Uterus (tissue), 3 donors: ENCODE measurements at regions not wholly inside any gene's neighbourhood (a gene's known extent, or its start where the extent isn't known, plus 50 kb on each side); places are given as distances from the start of the nearest gene placed in this dataset.

Source experiments
- DNase-seq, 2 donors: peaks; one replicate each; pipeline ENCODE4 v3.0.0-alpha.2; 2019 to 2020
- H3K27ac ChIP-seq, 2 donors: fragments of 200-600 bp; sonication (generic); 1 replicate in 1 of 2; 2 replicates in 1 of 2; pipeline ENCODE4 v1.5.1; 2016 to 2018
- H3K27me3 ChIP-seq, 2 donors: fragments of 200-600 bp; sonication (generic); one replicate each; pipeline ENCODE4 v1.5.1; 2018 to 2019; ENCODE audit warnings: control low read depth in 1 of 2
- H3K36me3 ChIP-seq, 2 donors: fragments of 200-600 bp; sonication (generic); one replicate each; pipeline ENCODE4 v1.5.1; 2019; ENCODE audit warnings: control low read depth in 1 of 2
- H3K4me1 ChIP-seq, 2 donors: fragments of 200-600 bp; sonication (generic); one replicate each; pipeline ENCODE4 v1.5.1; 2018 to 2019; ENCODE audit warnings: control low read depth in 1 of 2
- H3K4me3 ChIP-seq, 2 donors: fragments of 200-600 bp; sonication (generic); 1 replicate in 1 of 2; 2 replicates in 1 of 2; pipeline ENCODE4 v1.5.1; 2018 to 2019; ENCODE audit warnings: mild to moderate bottlenecking in 1 of 2
- H3K9me3 ChIP-seq, 2 donors: fragments of 200-600 bp; sonication (generic); one replicate each; pipeline ENCODE4 v1.5.1; 2019; ENCODE audit warnings: control low read depth in 1 of 2
- POLR2A ChIP-seq, 2 donors: fragments of 450-650 bp; IDR thresholded peaks; one replicate each; pipeline ENCODE4 v1.6.1; 2016; ENCODE audit warnings: antibody characterized with exemption in 2 of 2, mild to moderate bottlenecking in 1 of 2, moderate library complexity in 1 of 2
- intact Hi-C: fragments of 100-400 bp; cut with DNase I; formaldehyde crosslinking; loops from one replicate; pipeline ENCODE4 v1.15.1; 2023; ENCODE audit warnings: low total_unique reads
- TF ChIP-seq, protein P1 (sequence below), 4 experiments: fragments of 200-600 bp in 2 of 4; fragments of 450-650 bp in 2 of 4; sonication (generic) in 2 of 4; IDR thresholded peaks; one replicate each; pipeline ENCODE4 v1.5.1; 2016 to 2019; ENCODE audit warnings: antibody characterized with exemption in 4 of 4, mild to moderate bottlenecking in 2 of 4, moderate library complexity in 1 of 4
- donor health status: DM: yes; HTN: yes; CAD: no.

- no peaks in the 10 kb centered on the region for H3K36me3 ChIP-seq
- no peaks in the 10 kb centered on the region for H3K27me3 ChIP-seq
- no peak for DNase-seq
- no peaks in the 10 kb centered on the region for H3K4me1 ChIP-seq
- intact Hi-C loops = no loop called here
- no peak overlapping the region for H3K27ac ChIP-seq
- TF ChIP-seq, protein P1, sequence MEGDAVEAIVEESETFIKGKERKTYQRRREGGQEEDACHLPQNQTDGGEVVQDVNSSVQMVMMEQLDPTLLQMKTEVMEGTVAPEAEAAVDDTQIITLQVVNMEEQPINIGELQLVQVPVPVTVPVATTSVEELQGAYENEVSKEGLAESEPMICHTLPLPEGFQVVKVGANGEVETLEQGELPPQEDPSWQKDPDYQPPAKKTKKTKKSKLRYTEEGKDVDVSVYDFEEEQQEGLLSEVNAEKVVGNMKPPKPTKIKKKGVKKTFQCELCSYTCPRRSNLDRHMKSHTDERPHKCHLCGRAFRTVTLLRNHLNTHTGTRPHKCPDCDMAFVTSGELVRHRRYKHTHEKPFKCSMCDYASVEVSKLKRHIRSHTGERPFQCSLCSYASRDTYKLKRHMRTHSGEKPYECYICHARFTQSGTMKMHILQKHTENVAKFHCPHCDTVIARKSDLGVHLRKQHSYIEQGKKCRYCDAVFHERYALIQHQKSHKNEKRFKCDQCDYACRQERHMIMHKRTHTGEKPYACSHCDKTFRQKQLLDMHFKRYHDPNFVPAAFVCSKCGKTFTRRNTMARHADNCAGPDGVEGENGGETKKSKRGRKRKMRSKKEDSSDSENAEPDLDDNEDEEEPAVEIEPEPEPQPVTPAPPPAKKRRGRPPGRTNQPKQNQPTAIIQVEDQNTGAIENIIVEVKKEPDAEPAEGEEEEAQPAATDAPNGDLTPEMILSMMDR (IDR thresholded peaks at IDR 0.05) = no peak
- no peak for TF ChIP-seq POLR2A (IDR thresholded peaks at IDR 0.05)
- H3K4me3 ChIP-seq = no peak overlapping the region
- H3K9me3 ChIP-seq = no peaks in the 10 kb centered on the region
These were observed 97.6 kb upstream of the LRRC3B start for GRCh38 chr3:26525013-26525412.

DNA sequence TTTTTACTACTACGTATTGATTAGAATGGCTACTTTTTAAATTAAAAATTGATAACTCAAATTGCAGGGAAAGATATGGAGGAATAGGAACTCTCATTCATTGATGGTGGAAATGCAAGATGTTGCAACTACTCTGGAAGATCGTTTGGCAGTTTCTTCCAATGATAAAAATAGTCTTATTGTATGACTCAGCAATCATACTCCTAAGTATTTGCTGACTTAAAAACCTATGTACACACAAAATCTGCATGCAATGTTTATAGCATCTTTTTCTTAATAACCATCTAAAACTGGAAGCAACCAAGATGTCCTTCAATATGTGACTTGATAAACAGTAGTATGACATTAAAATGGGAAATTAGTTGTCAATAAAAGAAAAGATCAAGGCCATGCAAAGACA, 87.4 kb upstream of the LRRC3B start:
- Histone ChIP-seq H3K4me1 (no peaks in the 10 kb centered on the region), H3K4me3 (no peak overlapping the region), H3K36me3 (no peaks in the 10 kb centered on the region), H3K9me3 (no peaks in the 10 kb centered on the region), H3K27ac (no peak overlapping the region), H3K27me3 (no peaks in the 10 kb centered on the region)
- intact Hi-C loops = no loop called here
- no peak for TF ChIP-seq POLR2A (IDR thresholded peaks at IDR 0.05)
- TF ChIP-seq, protein P1 (IDR thresholded peaks at IDR 0.05) = no peak
- DNase-seq = no peak

- TF ChIP-seq, protein P1 (IDR thresholded peaks at IDR 0.05) = no peak
- no peak for TF ChIP-seq POLR2A (IDR thresholded peaks at IDR 0.05)
- Histone ChIP-seq H3K36me3 (no peaks in the 10 kb centered on the region), H3K4me1 (no peaks in the 10 kb centered on the region), H3K4me3 (no peak overlapping the region), H3K9me3 (no peaks in the 10 kb centered on the region), H3K27me3 (no peaks in the 10 kb centered on the region), H3K27ac (no peak overlapping the region)
- intact Hi-C loops = no loop called here
- DNase-seq = no peak
These were observed 85.6 kb upstream of the LRRC3B start for GRCh38 chr3:26536955-26537354.

GRCh38 chr3:26550413-26550812, 72.2 kb upstream of the LRRC3B start:
- no peaks in the 10 kb centered on the region for H3K36me3 ChIP-seq
- DNase-seq = no peak
- intact Hi-C loops = no loop called here
- no peaks in the 10 kb centered on the region for H3K9me3 ChIP-seq
- H3K4me1 ChIP-seq = no peaks in the 10 kb centered on the region
- H3K27ac ChIP-seq = no peak overlapping the region
- TF ChIP-seq, protein P1 (IDR thresholded peaks at IDR 0.05) = no peak
- TF ChIP-seq POLR2A (IDR thresholded peaks at IDR 0.05) = no peak
- no peak overlapping the region for H3K4me3 ChIP-seq
- no peaks in the 10 kb centered on the region for H3K27me3 ChIP-seq

DNA sequence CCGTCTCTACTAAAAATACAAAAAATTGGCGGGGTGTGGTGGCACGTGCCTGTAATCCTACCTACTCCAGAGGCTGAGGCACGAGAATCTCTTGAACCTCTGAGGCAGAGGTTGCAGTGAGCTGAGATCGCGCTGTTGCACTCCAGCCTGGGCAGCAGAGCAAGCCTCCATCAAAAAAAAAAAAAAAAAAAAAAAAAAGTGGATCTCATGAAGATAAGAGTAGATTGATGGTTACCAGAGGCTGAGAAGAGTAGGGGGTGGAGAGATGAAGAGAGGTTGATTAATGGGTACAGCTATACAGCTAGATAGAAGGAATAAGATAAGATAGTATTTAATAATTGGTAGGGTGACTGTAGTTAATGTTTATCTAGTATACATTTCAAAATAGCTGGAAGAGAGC, 65.9 kb upstream of the LRRC3B start:
- intact Hi-C loops = no loop called here

More for the DNA sequence above, 65.9 kb upstream of the LRRC3B start:
- TF ChIP-seq, protein P1 (IDR thresholded peaks at IDR 0.05) = no peak
- TF ChIP-seq POLR2A (IDR thresholded peaks at IDR 0.05) = no peak
- no peak for DNase-seq
- Histone ChIP-seq H3K36me3 (no peaks in the 10 kb centered on the region), H3K9me3 (no peaks in the 10 kb centered on the region), H3K4me1 (no peaks in the 10 kb centered on the region), H3K27me3 (no peaks in the 10 kb centered on the region), H3K27ac (no peak overlapping the region), H3K4me3 (no peak overlapping the region)
